Naive thymus-derived CD8-positive, alpha-beta T cell (primary cell): ENCODE measurements at regions not wholly inside any gene's neighbourhood (a gene's known extent, or its start where the extent isn't known, plus 50 kb on each side); places are given as distances from the start of the nearest gene placed in this dataset.
"Not testable (repeated sequence)": the region's sequence is repeated elsewhere in the genome, so short reads cannot be mapped to it uniquely, and the experiment has no call there.

Experiments used
- ATAC-seq, 2 donors: fragments of 150-1000 bp; cut with Tn5 transposase in 1 of 2; sonication (Bioruptor Pico), chemical (Tn5 transposase) in 1 of 2; 1 replicate in 1 of 2; 2 replicates in 1 of 2; pipeline ENCODE4 v1.10.0; 2021; ENCODE audit warnings: mild to moderate bottlenecking in 2 of 2, moderate library complexity in 2 of 2
- POLR2A ChIA-PET: fragments of 350-600 bp; sonication (Branson Sonifier 250); formaldehyde crosslinking; loops from one replicate; lab custom pipeline; 2021; ENCODE audit warnings: antibody characterized with exemption; lab: Charles Lee
- DNase-seq, 10 donors: peaks; one replicate each; pipeline versions ENCODE4 v3.0.0 to v3.0.0-alpha.2; 2020 to 2022
- H3K27ac Mint-ChIP-seq, 10 donors: one replicate each; pipeline ENCODE4 v1.8.0; 2020 to 2022; ENCODE audit warnings: mild to moderate bottlenecking in 10 of 10, mixed read lengths in 10 of 10, moderate library complexity in 4 of 10, inconsistent platforms in 1 of 10
- H3K27me3 Mint-ChIP-seq, 5 donors: one replicate each; pipeline ENCODE4 v1.8.0; 2021 to 2022; ENCODE audit warnings: mixed read lengths in 5 of 5
- H3K36me3 Mint-ChIP-seq, 3 donors: one replicate each; pipeline ENCODE4 v1.8.0; 2020 to 2022; ENCODE audit warnings: mixed read lengths in 3 of 3, mild to moderate bottlenecking in 2 of 3, inconsistent platforms in 1 of 3
- H3K4me1 Mint-ChIP-seq, 4 donors: one replicate each; pipeline ENCODE4 v1.8.0; 2021 to 2022; ENCODE audit warnings: mixed read lengths in 4 of 4
- H3K4me3 Mint-ChIP-seq, 10 donors: one replicate each; pipeline ENCODE4 v1.8.0; 2020 to 2022; ENCODE audit warnings: mild to moderate bottlenecking in 10 of 10, mixed read lengths in 10 of 10, moderate library complexity in 6 of 10, inconsistent platforms in 1 of 10
- H3K9me3 Mint-ChIP-seq, 9 donors: one replicate each; pipeline ENCODE4 v1.8.0; 2020 to 2022; ENCODE audit warnings: mixed read lengths in 9 of 9, mild to moderate bottlenecking in 3 of 9, inconsistent platforms in 1 of 9, moderate library complexity in 1 of 9

GRCh38 chr15:21357056-21357455 is 83.2 kb downstream of the POTEB3 start:
- H3K27me3 Mint-ChIP-seq, POLR2A ChIA-PET, ATAC-seq, H3K36me3 Mint-ChIP-seq, H3K4me1 Mint-ChIP-seq, H3K27ac Mint-ChIP-seq, H3K9me3 Mint-ChIP-seq, H3K4me3 Mint-ChIP-seq: not testable (repeated sequence)
- DNase-seq, result peak in 1 of 10 donors; percentile 28

DNA sequence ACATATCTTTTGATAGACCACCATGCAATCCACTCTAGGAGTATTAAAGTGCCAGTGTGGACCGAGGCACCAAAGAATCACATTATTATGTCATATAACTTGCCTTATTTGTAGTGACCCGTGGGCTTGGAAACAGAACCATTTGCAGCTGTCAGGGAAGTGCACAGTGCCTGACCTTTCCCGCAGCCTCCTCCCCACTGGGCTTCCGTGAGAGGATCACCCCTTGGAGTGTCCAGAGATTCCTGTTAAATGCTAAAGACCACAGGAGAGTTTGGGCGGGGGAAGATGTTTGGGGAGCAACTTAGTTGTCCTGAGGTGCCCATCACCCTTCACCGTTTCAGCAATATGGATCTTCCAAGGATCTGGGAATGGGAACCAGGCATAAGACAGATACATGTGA is 84.4 kb downstream of the POTEB3 start:
- H3K4me3 Mint-ChIP-seq, POLR2A ChIA-PET, ATAC-seq, DNase-seq, H3K9me3 Mint-ChIP-seq, H3K36me3 Mint-ChIP-seq, H3K4me1 Mint-ChIP-seq, H3K27ac Mint-ChIP-seq, H3K27me3 Mint-ChIP-seq: not testable (repeated sequence)

DNA sequence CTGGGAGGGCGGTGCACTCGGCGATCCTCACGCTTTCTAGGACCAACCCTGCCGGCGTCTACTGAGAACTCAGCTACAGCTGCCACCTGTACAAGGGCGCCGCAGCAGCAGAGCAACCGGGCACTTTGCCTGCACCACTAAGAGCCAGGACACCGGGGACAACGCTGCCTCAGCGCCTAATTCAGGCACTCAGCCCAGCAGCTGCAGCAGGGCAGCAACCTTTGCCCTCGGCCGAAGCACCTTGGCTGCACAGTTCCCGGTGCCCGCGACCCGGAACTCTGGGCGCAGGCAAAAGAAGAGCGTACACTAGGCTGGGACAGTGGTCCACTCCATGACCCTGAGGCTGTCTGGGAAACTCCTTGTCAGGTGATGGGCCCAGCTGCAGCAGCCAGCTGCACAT is 85.7 kb downstream of the POTEB3 start:
- ATAC-seq, result not testable (repeated sequence)

DNA sequence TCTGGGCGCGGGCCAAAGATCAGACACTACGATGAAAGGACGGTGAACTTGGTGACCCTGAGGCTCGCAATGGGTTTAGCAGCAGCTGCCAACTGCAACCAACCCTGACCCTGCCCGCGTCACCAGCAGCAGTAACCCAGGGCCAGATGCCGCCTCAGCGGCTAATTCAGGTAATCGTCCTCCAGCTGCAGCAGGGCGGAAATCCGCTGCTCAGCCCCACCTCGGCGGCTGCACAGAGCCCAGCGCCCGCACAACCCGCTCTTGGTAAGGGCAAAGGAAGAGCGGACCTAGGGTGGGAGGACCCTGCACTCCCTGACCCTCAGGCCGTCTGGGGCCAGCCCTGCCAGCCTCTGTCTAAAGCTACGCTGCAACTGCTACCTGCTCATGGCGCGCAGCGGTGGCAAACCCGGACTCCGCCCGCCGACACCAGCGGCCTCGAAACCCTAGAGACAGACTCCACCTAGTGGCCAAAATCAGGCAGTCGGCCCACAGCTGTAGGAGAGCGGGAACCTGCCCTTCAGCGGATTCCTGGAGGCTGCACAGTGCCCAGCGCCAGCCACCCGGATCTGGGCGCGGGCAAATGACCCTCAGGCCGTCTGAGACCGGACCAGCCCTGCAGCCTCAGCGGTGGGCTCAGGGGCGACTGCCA is 87.5 kb downstream of the POTEB3 start:
- H3K4me1 Mint-ChIP-seq, H3K4me3 Mint-ChIP-seq, H3K27me3 Mint-ChIP-seq, H3K36me3 Mint-ChIP-seq, H3K9me3 Mint-ChIP-seq, POLR2A ChIA-PET, H3K27ac Mint-ChIP-seq, DNase-seq: not testable (repeated sequence)
- peak in 1 of 2 donors; percentile 36 for ATAC-seq

More for the DNA sequence above, 85.7 kb downstream of the POTEB3 start:
- DNase-seq, H3K9me3 Mint-ChIP-seq, H3K36me3 Mint-ChIP-seq, H3K4me3 Mint-ChIP-seq, H3K4me1 Mint-ChIP-seq, POLR2A ChIA-PET, H3K27ac Mint-ChIP-seq, H3K27me3 Mint-ChIP-seq: not testable (repeated sequence)

- H3K4me3 Mint-ChIP-seq, H3K36me3 Mint-ChIP-seq, H3K9me3 Mint-ChIP-seq, ATAC-seq, H3K27me3 Mint-ChIP-seq, POLR2A ChIA-PET, H3K27ac Mint-ChIP-seq, H3K4me1 Mint-ChIP-seq: not testable (repeated sequence)
- DNase-seq, result peak in 2 of 10 donors; percentile 2 to 20
Observed at GRCh38 chr15:21344960-21345359, 95.3 kb downstream of the POTEB3 start.

DNA sequence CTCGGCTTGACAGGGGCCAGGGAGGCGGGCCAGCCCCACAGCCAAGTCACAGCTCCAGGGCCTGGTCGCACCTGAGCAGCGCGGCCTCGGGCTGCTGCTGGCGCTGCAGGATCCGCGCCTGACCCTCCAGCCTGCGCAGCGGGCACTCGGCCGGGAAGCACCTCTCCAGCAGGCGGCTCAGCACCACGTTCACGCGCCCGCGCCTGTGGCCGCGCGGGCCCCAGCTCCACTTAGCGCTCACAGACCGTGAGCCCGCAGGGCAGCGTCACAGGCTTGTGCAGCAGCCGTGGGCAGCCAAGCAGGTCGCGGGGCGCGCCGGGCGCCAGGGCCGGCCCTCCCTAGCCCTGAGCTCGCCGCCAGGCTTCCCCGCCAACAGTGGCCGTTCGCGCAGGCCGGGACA is 95.8 kb downstream of the POTEB3 start:
- H3K36me3 Mint-ChIP-seq, H3K27ac Mint-ChIP-seq, POLR2A ChIA-PET, H3K9me3 Mint-ChIP-seq, H3K4me1 Mint-ChIP-seq, H3K4me3 Mint-ChIP-seq, H3K27me3 Mint-ChIP-seq, DNase-seq: not testable (repeated sequence)
- ATAC-seq, result peak in 1 of 2 donors; percentile 53

GRCh38 chr15:21337028-21337427 is 103.3 kb downstream of the POTEB3 start:
- DNase-seq, H3K4me3 Mint-ChIP-seq, H3K4me1 Mint-ChIP-seq, H3K9me3 Mint-ChIP-seq, H3K36me3 Mint-ChIP-seq, ATAC-seq, POLR2A ChIA-PET, H3K27ac Mint-ChIP-seq, H3K27me3 Mint-ChIP-seq: not testable (repeated sequence)

DNA sequence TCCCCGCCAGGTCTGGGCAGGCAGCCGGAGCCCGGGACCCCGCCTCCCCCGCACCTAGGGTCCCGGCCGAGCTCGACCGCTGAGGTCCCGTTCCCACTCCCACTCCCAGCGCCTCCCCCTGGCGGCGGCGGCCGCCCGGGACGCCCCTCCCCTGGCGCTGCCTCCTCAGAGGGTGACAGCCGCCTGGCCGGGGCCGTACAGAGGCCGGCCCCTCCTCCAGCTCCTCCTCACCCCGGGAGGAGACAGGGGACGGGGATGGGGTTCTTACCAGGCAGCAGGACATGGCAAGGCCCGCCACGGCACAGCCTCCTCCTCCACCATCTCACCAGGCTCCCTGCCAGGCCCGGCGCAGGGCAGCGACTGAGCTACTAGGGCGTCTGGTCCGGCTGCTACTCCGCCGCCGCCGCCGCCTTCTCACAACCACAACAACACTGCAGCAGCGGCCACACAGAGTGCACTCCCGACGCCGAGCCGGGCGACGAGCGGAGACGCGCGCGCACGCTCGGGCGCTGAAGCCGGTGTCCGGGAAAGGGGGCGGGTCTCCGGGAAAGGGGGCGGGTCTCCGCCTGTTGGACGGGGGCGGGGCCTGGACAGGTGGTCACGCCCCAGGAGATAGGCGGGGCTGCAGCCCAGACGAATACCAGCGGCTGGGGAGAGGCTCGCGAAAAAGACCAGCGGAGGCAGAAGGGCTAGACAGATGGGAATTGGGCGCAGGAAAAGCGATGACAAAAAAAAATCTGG is 115.4 kb downstream of the POTEB3 start:
- POLR2A ChIA-PET, result not testable (repeated sequence)
- peak in 4 of 10 donors; percentile 4 to 32 (median 22) for DNase-seq

GRCh38 chr15:21284353-21284752 is 155.9 kb downstream of the POTEB3 start:
- POLR2A ChIA-PET, H3K4me3 Mint-ChIP-seq, H3K9me3 Mint-ChIP-seq, H3K4me1 Mint-ChIP-seq, H3K36me3 Mint-ChIP-seq, H3K27me3 Mint-ChIP-seq, H3K27ac Mint-ChIP-seq: not testable (repeated sequence)
- peak; percentile 68 to 73 for ATAC-seq
- peak in 1 of 10 donors; percentile 12 for DNase-seq

More for the DNA sequence above, 115.4 kb downstream of the POTEB3 start:
- peak overlapping the region in 7 of 10 donors; percentile 36 to 76 (median 60) for H3K4me3 Mint-ChIP-seq
- H3K4me1 Mint-ChIP-seq, H3K36me3 Mint-ChIP-seq, H3K9me3 Mint-ChIP-seq, H3K27me3 Mint-ChIP-seq: not testable (repeated sequence)
- H3K27ac Mint-ChIP-seq, result peak overlapping the region in 1 of 10 donors; percentile 25
- ATAC-seq, result peak in 1 of 2 donors; percentile 52

DNA sequence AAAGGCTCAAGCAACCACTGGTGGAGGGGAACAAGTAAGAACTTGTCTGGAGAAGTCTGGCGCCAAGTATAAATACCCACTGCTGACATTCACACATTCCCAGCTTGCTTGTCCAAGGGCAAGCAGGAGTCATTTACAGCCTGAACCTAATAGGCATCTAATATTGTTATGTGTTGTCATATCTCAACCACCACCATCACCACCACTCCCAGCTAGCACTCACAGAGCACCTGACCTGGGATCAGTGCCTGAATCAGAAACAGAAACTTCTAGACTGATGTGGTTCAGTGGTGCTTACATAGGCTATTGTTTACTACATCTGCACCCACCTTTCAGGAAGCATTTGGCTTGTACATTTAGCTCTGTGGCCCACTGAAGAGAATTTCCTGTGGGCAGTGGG is 157.1 kb downstream of the POTEB3 start:
- not testable (repeated sequence) for H3K27ac Mint-ChIP-seq, H3K36me3 Mint-ChIP-seq, DNase-seq, H3K9me3 Mint-ChIP-seq, H3K4me1 Mint-ChIP-seq, H3K27me3 Mint-ChIP-seq, H3K4me3 Mint-ChIP-seq
- ATAC-seq, result peak; percentile 47 to 62
- POLR2A ChIA-PET, result interaction anchor here (0.7 kb wide), 1 partner anchor 27 kb away, joined by 4 read pairs; no protein-coding TSS in a partner anchor

GRCh38 chr15:21280272-21280671 is 160.0 kb downstream of the POTEB3 start:
- ATAC-seq, result peak in 1 of 2 donors; percentile 43
- H3K4me1 Mint-ChIP-seq, H3K4me3 Mint-ChIP-seq, H3K36me3 Mint-ChIP-seq, DNase-seq, POLR2A ChIA-PET, H3K27me3 Mint-ChIP-seq, H3K27ac Mint-ChIP-seq, H3K9me3 Mint-ChIP-seq: not testable (repeated sequence)

- H3K4me1 Mint-ChIP-seq, H3K9me3 Mint-ChIP-seq, H3K27ac Mint-ChIP-seq, ATAC-seq, H3K36me3 Mint-ChIP-seq, H3K27me3 Mint-ChIP-seq, H3K4me3 Mint-ChIP-seq, POLR2A ChIA-PET, DNase-seq: not testable (repeated sequence)
Observed at GRCh38 chr15:21272176-21272982, 167.9 kb downstream of the POTEB3 start.

DNA sequence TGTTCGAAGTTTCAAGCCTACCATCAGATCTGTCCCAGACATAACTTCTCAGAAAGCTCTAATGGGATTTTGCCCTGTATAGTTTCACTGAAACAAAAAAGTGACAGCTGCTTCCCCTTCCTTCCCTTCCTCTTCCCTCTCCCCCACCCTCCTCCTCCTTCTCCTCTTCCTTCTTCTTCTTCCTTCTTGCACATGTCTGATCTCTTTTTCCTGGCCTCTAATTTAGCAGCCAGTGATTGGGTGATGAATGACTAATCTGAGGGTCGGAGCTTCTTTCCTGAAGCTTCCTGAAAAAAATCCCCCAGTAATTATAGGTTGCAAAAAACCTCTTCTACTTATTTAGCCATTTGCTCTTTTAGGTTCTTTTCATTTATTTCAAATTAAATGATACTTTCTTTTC is 168.7 kb downstream of the POTEB3 start:
- Mint-ChIP-seq H3K27me3 (peaks cover 0 to 6% (median 3%) of the 10 kb centered on the region in 5 donors), H3K36me3 (no peaks in the 10 kb centered on the region), H3K27ac (no peak overlapping the region), H3K4me1 (peaks cover 0 to 7% (median 0%) of the 10 kb centered on the region in 4 donors), H3K9me3 (no peaks in the 10 kb centered on the region), H3K4me3 (no peak overlapping the region)
- ATAC-seq (no peak), DNase-seq (no peak)
- POLR2A ChIA-PET, result no interaction called here
